GM06990 (cell line): ENCODE measurements at regions not wholly inside any gene's neighbourhood (a gene's known extent, or its start where the extent isn't known, plus 50 kb on each side); places are given as distances from the start of the nearest gene placed in this dataset.

Experiments used
- DNase-seq: peaks from one replicate; pipeline ENCODE4 v3.0.0-alpha.2; 2011; ENCODE audit not compliant: insufficient read length; ENCODE audit errors: extremely low read depth
- H3K27me3 ChIP-seq: replicated peaks from 2 replicates; pipeline ENCODE4 v1.6.0; 2011; ENCODE audit warnings: low read length; ENCODE audit not compliant: control insufficient read depth, insufficient read depth
- H3K36me3 ChIP-seq: 2 replicates; pipeline ENCODE4 v1.5.1; 2011; ENCODE audit warnings: low read length; ENCODE audit not compliant: control insufficient read depth, insufficient read depth
- H3K4me3 ChIP-seq: replicated peaks from 2 replicates; pipeline ENCODE4 v1.5.1; 2011; ENCODE audit warnings: low read depth, mild to moderate bottlenecking, control low read depth, low read length
- TF ChIP-seq, protein P1 (sequence below): IDR thresholded peaks from 2 replicates; pipeline ENCODE4 v1.5.1; 2011; ENCODE audit warnings: low read length, control low read depth, mild to moderate bottlenecking, inconsistent platforms; ENCODE audit not compliant: insufficient read depth, poor library complexity, severe bottlenecking

DNA sequence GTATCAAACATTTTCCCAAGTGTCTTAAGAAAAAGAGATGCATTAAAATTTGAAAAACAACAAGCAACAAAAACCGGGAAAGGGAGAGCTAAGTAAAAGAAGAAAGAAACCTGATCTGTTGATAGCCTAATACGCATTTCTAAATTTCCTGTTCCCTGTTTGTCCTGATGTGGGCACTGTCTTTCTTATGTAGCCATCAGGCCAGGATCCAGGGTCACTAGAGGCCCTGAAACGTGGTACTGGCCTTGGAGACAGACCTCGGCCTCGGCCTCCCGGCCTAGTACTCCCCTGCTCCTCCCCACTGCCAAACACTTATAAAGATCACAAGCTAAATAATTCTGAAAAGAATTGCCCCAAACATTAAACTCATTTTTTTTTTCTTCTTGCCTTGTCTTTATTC, 547.2 kb downstream of the IRX1 start:
- no peaks in the 10 kb centered on the region for H3K27me3 ChIP-seq
- TF ChIP-seq, protein P1, sequence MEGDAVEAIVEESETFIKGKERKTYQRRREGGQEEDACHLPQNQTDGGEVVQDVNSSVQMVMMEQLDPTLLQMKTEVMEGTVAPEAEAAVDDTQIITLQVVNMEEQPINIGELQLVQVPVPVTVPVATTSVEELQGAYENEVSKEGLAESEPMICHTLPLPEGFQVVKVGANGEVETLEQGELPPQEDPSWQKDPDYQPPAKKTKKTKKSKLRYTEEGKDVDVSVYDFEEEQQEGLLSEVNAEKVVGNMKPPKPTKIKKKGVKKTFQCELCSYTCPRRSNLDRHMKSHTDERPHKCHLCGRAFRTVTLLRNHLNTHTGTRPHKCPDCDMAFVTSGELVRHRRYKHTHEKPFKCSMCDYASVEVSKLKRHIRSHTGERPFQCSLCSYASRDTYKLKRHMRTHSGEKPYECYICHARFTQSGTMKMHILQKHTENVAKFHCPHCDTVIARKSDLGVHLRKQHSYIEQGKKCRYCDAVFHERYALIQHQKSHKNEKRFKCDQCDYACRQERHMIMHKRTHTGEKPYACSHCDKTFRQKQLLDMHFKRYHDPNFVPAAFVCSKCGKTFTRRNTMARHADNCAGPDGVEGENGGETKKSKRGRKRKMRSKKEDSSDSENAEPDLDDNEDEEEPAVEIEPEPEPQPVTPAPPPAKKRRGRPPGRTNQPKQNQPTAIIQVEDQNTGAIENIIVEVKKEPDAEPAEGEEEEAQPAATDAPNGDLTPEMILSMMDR, result no peak
- no peak overlapping the region for H3K4me3 ChIP-seq
- no peak for DNase-seq
- H3K36me3 ChIP-seq, result no peaks in the 10 kb centered on the region

DNA sequence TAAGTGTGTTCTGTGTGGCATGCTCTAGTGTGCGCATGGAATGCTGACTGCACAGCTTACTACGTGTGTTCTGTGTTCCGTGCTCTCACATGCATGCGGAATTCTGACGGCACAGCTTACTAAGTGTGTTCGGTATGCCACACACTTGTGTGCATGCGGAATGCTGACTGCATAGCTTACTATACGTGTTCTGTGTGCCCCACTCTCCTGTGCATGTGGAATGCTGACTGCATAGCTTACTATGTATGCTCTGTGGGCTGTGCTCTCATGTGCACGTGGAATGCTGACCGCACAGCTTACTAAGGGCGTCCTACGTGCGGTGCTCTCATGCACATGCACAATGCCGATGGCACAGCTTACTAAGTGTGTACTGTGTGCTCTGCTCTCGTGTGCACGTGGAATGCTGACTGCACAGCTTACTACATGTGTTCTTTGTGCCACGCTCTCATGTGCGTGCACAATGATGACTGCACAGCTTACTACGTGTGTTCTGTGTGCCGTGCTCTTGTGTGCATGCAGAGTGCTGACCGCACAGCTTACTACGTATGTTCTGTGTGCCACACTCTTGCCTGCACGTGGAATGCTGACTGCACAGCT, 548.9 kb downstream of the IRX1 start:
- TF ChIP-seq, protein P1, result no peak
- Histone ChIP-seq H3K36me3 (no peaks in the 10 kb centered on the region), H3K27me3 (no peaks in the 10 kb centered on the region), H3K4me3 (no peak overlapping the region)
- no peak for DNase-seq

GRCh38 chr5:4145511-4145910, 549.9 kb downstream of the IRX1 start:
- Histone ChIP-seq H3K36me3 (no peaks in the 10 kb centered on the region), H3K27me3 (no peaks in the 10 kb centered on the region), H3K4me3 (no peak overlapping the region)
- DNase-seq, result no peak
- TF ChIP-seq, protein P1, result no peak

- DNase-seq, result no peak
- Histone ChIP-seq H3K4me3 (no peak overlapping the region), H3K27me3 (no peaks in the 10 kb centered on the region), H3K36me3 (no peaks in the 10 kb centered on the region)
- TF ChIP-seq, protein P1, result no peak
These were observed 552.4 kb downstream of the IRX1 start for GRCh38 chr5:4148009-4148408.

- no peak overlapping the region for H3K4me3 ChIP-seq
These were observed 554.4 kb downstream of the IRX1 start for GRCh38 chr5:4150067-4150466.

More at GRCh38 chr5:4150067-4150466, 554.4 kb downstream of the IRX1 start:
- TF ChIP-seq, protein P1, result no peak
- Histone ChIP-seq H3K36me3 (no peaks in the 10 kb centered on the region), H3K27me3 (no peaks in the 10 kb centered on the region)
- DNase-seq, result no peak
